ENCODE measurements at regions not wholly inside any gene's neighbourhood (a gene's known extent, or its start where the extent isn't known, plus 50 kb on each side); places are given as distances from the start of the nearest gene placed in this dataset.

- DNase-seq (ENCODE audit: low read depth, low spot score): no peak
Measured at GRCh38 chr4:126221282-126221681, 906.5 kb downstream of the FAT4 start.

- no peak for DNase-seq (ENCODE audit: low read depth, low spot score)
Measured at GRCh38 chr4:126221717-126222340, 907.1 kb downstream of the FAT4 start.

- no peak for DNase-seq (ENCODE audit: low read depth, low spot score)
Measured at GRCh38 chr4:126223784-126224407, 909.1 kb downstream of the FAT4 start.

GRCh38 chr4:126227428-126227827 lies 912.7 kb downstream of the FAT4 start:
- DNase-seq (ENCODE audit: low read depth, low spot score): no peak

- DNase-seq (ENCODE audit: low read depth, low spot score): no peak
Measured at GRCh38 chr4:126230269-126230668, 915.5 kb downstream of the FAT4 start.

GRCh38 chr4:126233483-126233882 lies 918.7 kb downstream of the FAT4 start:
- no peak for DNase-seq (ENCODE audit: low read depth, low spot score)

GRCh38 chr4:126238013-126238412 lies 923.3 kb downstream of the FAT4 start:
- no peak for DNase-seq (ENCODE audit: low read depth, low spot score)

- no peak for DNase-seq (ENCODE audit: low read depth, low spot score)
Measured at GRCh38 chr4:126241634-126242033, 926.9 kb downstream of the FAT4 start.

- no peak for DNase-seq (ENCODE audit: low read depth, low spot score)
Measured at GRCh38 chr4:126242679-126243390, 928.1 kb downstream of the FAT4 start.

GRCh38 chr4:126247409-126247808 lies 932.7 kb downstream of the FAT4 start:
- no peak for DNase-seq (ENCODE audit: low read depth, low spot score)

GRCh38 chr4:126250006-126250405 lies 935.3 kb downstream of the FAT4 start:
- no peak for DNase-seq (ENCODE audit: low read depth, low spot score)

- DNase-seq (ENCODE audit: low read depth, low spot score): no peak
Measured at GRCh38 chr4:126251169-126251568, 936.4 kb downstream of the FAT4 start.

GRCh38 chr4:126262665-126263064 lies 947.9 kb downstream of the FAT4 start:
- DNase-seq (ENCODE audit: low read depth, low spot score): no peak

GRCh38 chr4:126264839-126265238 lies 950.1 kb downstream of the FAT4 start:
- DNase-seq (ENCODE audit: low read depth, low spot score): no peak

GRCh38 chr4:126265888-126266287 lies 951.1 kb downstream of the FAT4 start:
- DNase-seq (ENCODE audit: low read depth, low spot score): no peak

GRCh38 chr4:126267689-126268088 lies 952.9 kb downstream of the FAT4 start:
- DNase-seq (ENCODE audit: low read depth, low spot score): no peak

- no peak for DNase-seq (ENCODE audit: low read depth, low spot score)
Measured at GRCh38 chr4:126268106-126268505, 953.4 kb downstream of the FAT4 start.

- DNase-seq (ENCODE audit: low read depth, low spot score): no peak
Measured at GRCh38 chr4:126269106-126269505, 954.4 kb downstream of the FAT4 start.

- DNase-seq (ENCODE audit: low read depth, low spot score): no peak
Measured at GRCh38 chr4:126271292-126271691, 956.5 kb downstream of the FAT4 start.

- DNase-seq (ENCODE audit: low read depth, low spot score): no peak
Measured at GRCh38 chr4:126273746-126274145, 959.0 kb downstream of the FAT4 start.

- DNase-seq (ENCODE audit: low read depth, low spot score): no peak
Measured at GRCh38 chr4:126291886-126292285, 977.1 kb downstream of the FAT4 start.

- DNase-seq (ENCODE audit: low read depth, low spot score): no peak
Measured at GRCh38 chr4:126298271-126298670, 983.5 kb downstream of the FAT4 start.
